Neuronal stem cell (in vitro differentiated cells): ENCODE measurements at regions not wholly inside any gene's neighbourhood (a gene's known extent, or its start where the extent isn't known, plus 50 kb on each side); places are given as distances from the start of the nearest gene placed in this dataset.

Experiments used
- DNase-seq: peaks from one replicate; pipeline ENCODE4 v3.0.0-alpha.2; 2013; ENCODE audit warnings: low spot score
- H2AFZ ChIP-seq: one replicate; pipeline ENCODE4 v1.6.1; 2013; ENCODE audit warnings: mild to moderate bottlenecking, low read length, inconsistent platforms
- H2AK5ac ChIP-seq: 2 replicates; pipeline ENCODE4 v1.6.1; 2013; ENCODE audit warnings: low read depth, mild to moderate bottlenecking, inconsistent platforms, low read length, moderate library complexity, mixed read lengths
- H2BK120ac ChIP-seq: 2 replicates; pipeline ENCODE4 v1.6.1; 2013; ENCODE audit warnings: low read depth, mild to moderate bottlenecking, inconsistent platforms, low read length, moderate library complexity, mixed read lengths
- H2BK12ac ChIP-seq: one replicate; pipeline ENCODE4 v1.6.1; 2013; ENCODE audit warnings: low read length, inconsistent platforms
- H2BK15ac ChIP-seq: 2 replicates; pipeline ENCODE4 v1.6.1; 2013; ENCODE audit warnings: mild to moderate bottlenecking, low read length, inconsistent platforms, mixed read lengths
- H2BK5ac ChIP-seq: one replicate; pipeline ENCODE4 v1.6.1; 2013; ENCODE audit warnings: inconsistent platforms, mild to moderate bottlenecking, low read length, moderate library complexity
- H3K14ac ChIP-seq: one replicate; pipeline ENCODE4 v1.6.1; 2013; ENCODE audit warnings: low read length, inconsistent platforms
- H3K18ac ChIP-seq: 2 replicates; pipeline ENCODE4 v1.6.1; 2013; ENCODE audit warnings: low read length, inconsistent platforms
- H3K23ac ChIP-seq: 2 replicates; pipeline ENCODE4 v1.6.1; 2013; ENCODE audit warnings: low read depth, mild to moderate bottlenecking, mixed read lengths, low read length, inconsistent platforms; ENCODE audit not compliant: poor library complexity
- H3K27ac ChIP-seq: replicated peaks from 3 replicates; pipeline ENCODE4 v1.5.1; 2013; ENCODE audit warnings: low read length, inconsistent platforms
- H3K27me3 ChIP-seq, 3 experiments: 2 replicates each; pipeline ENCODE4 v1.6.1; 2013; ENCODE audit warnings: low read length in 3 of 3, mild to moderate bottlenecking in 2 of 3, inconsistent platforms in 1 of 3, low read depth in 1 of 3, mixed read lengths in 1 of 3, moderate library complexity in 1 of 3; ENCODE audit not compliant: control insufficient read depth in 3 of 3, insufficient read depth in 3 of 3
- H3K36me3 ChIP-seq, 2 donors: replicated peaks in 1 of 2; 2 replicates each; pipeline ENCODE4 v1.6.1; 2013; ENCODE audit warnings: low read length in 2 of 2; ENCODE audit not compliant: control insufficient read depth in 2 of 2, insufficient read depth in 2 of 2
- H3K4ac ChIP-seq: 2 replicates; pipeline ENCODE4 v1.6.1; 2013; ENCODE audit warnings: inconsistent platforms, mild to moderate bottlenecking, low read length, moderate library complexity
- H3K4me1 ChIP-seq, 2 donors: 1 replicate in 1 of 2; 2 replicates in 1 of 2; pipeline ENCODE4 v1.6.1; 2013; ENCODE audit warnings: low read length in 2 of 2, low read depth in 1 of 2; ENCODE audit not compliant: control insufficient read depth in 2 of 2, insufficient read depth in 1 of 2
- H3K4me2 ChIP-seq: one replicate; pipeline ENCODE4 v1.6.1; 2013; ENCODE audit warnings: mild to moderate bottlenecking, low read length, inconsistent platforms; ENCODE audit not compliant: insufficient read depth, poor library complexity, severe bottlenecking
- H3K4me3 ChIP-seq, 2 donors: 2 replicates each; pipeline ENCODE4 v1.5.1; 2013; ENCODE audit warnings: low read length in 2 of 2, mild to moderate bottlenecking in 2 of 2, inconsistent platforms in 1 of 2, moderate library complexity in 1 of 2
- H3K79me1 ChIP-seq: one replicate; pipeline ENCODE4 v1.6.1; 2013; ENCODE audit warnings: low read depth, mild to moderate bottlenecking, inconsistent platforms, low read length, moderate library complexity
- H3K9ac ChIP-seq: one replicate; pipeline ENCODE4 v1.6.1; 2013; ENCODE audit warnings: mild to moderate bottlenecking, low read depth, low read length, inconsistent platforms; ENCODE audit not compliant: poor library complexity
- H3K9me3 ChIP-seq, 2 donors: replicated peaks in 1 of 2; 2 replicates each; pipeline versions ENCODE3 to v1.6.1; 2013; ENCODE audit warnings: low read length in 2 of 2, mild to moderate bottlenecking in 2 of 2, inconsistent platforms in 1 of 2, low read depth in 1 of 2, mixed read lengths in 1 of 2, moderate library complexity in 1 of 2; ENCODE audit not compliant: control insufficient read depth in 2 of 2, insufficient read depth in 1 of 2
- H4K8ac ChIP-seq: one replicate; pipeline ENCODE4 v1.6.1; 2013; ENCODE audit warnings: low read depth, mild to moderate bottlenecking, inconsistent platforms, low read length, moderate library complexity
- H4K91ac ChIP-seq: one replicate; pipeline ENCODE4 v1.6.1; 2013; ENCODE audit warnings: low read length, low read depth, mild to moderate bottlenecking, inconsistent platforms; ENCODE audit not compliant: poor library complexity
- WGBS, 2 donors: extraction: QIAGEN DNeasy Blood & Tissue Kit; methylation state at CpG; one replicate each; pipeline ENCODE4 v1.1.7; 2013; ENCODE audit warnings: missing lambda C conversion rate in 2 of 2, mixed read lengths in 1 of 2; ENCODE audit not compliant: insufficient read length in 2 of 2, insufficient replicate concordance in 1 of 2; ENCODE audit errors: extremely low coverage in 2 of 2; 5-methylcytosine and 5-hydroxymethylcytosine counted together

DNA sequence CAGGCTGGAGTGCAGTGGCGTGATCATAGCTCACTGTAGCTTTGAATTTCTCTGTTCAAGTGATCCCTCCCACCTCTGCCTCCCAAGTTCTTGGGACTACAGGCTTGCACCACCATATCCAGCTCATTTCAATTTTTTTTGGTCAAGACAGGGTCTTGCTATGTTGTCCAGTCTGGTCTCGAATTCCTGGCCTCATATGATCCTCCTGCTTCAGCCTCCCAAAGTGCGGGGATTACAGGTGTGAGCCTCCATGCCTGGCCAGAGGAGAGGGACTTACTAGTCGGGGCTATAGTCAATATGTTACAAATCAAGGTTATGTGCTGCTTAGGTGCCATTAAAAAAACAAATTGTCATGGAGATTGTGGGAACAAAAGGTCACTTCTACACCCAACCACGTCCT is 105.3 kb upstream of the GALNT17 start:
- Histone ChIP-seq H3K9ac (no peak overlapping the region), H4K91ac (no peak overlapping the region), H4K8ac (no peak overlapping the region), H3K14ac (no peak overlapping the region), H3K4me3 (no peak overlapping the region), H2BK15ac (no peak overlapping the region), H3K36me3 (no peaks in the 10 kb centered on the region), H3K4ac (no peak overlapping the region), H3K27ac (no peak overlapping the region), H3K79me1 (no peaks in the 10 kb centered on the region), H3K18ac (no peak overlapping the region), H2AK5ac (no peak overlapping the region), H2BK12ac (no peak overlapping the region), H2BK120ac (no peak overlapping the region), H3K4me2 (no peak overlapping the region), H3K4me1 (no peaks in the 10 kb centered on the region), H3K23ac (no peak overlapping the region), H2AFZ (no peak overlapping the region), H3K27me3 (no peaks in the 10 kb centered on the region), H2BK5ac (no peak overlapping the region), H3K9me3 (no peaks in the 10 kb centered on the region)
- DNase-seq, result no peak
- no CpG with 5 or more reads among the region's 5 CpGs for WGBS, 2 donors

DNA sequence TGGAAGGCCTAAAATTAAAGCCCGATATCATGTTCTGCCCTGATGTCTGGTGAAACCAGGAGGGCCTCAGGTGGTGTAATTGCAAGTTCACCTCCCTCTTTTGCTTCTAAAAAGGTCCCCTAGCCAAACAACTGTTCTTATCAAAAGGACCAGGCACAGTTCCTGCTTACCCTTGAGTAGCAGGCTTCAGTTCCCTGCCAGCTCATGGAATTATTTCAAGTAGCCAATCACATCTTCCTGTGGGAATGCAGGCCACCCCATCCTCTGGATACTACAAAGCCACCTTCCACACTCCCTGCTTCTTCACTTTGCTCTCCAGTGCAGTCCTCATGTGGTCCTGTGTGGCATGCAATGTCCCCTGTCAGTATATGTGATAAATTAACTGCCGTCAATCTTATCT is 97.7 kb upstream of the GALNT17 start:
- H3K23ac ChIP-seq, result no peak overlapping the region
- no peak overlapping the region for H3K14ac ChIP-seq
- H3K4me1 ChIP-seq, result peaks cover 0 to 2% of the 10 kb centered on the region in 2 donors
- H2BK15ac ChIP-seq, result no peak overlapping the region
- H2BK12ac ChIP-seq, result no peak overlapping the region
- no peak overlapping the region for H2BK5ac ChIP-seq
- no peak overlapping the region for H3K4me2 ChIP-seq
- H3K4me3 ChIP-seq, result no peak overlapping the region
- no peaks in the 10 kb centered on the region for H3K79me1 ChIP-seq
- no peak overlapping the region for H3K4ac ChIP-seq
- H3K27ac ChIP-seq, result no peak overlapping the region
- no peak overlapping the region for H4K91ac ChIP-seq
- no peak overlapping the region for H2BK120ac ChIP-seq
- no peak overlapping the region for H4K8ac ChIP-seq
- H2AK5ac ChIP-seq, result no peak overlapping the region
- no peak for DNase-seq
- no peaks in the 10 kb centered on the region for H3K36me3 ChIP-seq
- whole genome bisulfite sequencing, 2 donors, result no CpG with 5 or more reads among the region's 2 CpGs
- no peaks in the 10 kb centered on the region for H3K9me3 ChIP-seq
- no peak overlapping the region for H3K9ac ChIP-seq
- H3K27me3 ChIP-seq, result no peaks in the 10 kb centered on the region
- H2AFZ ChIP-seq, result no peak overlapping the region
- H3K18ac ChIP-seq, result no peak overlapping the region

- no peak overlapping the region for H2AK5ac ChIP-seq
- no peak overlapping the region for H3K4me3 ChIP-seq
- H3K4ac ChIP-seq, result no peak overlapping the region
- no peak overlapping the region for H2AFZ ChIP-seq
- H3K18ac ChIP-seq, result no peak overlapping the region
- H3K36me3 ChIP-seq, result no peaks in the 10 kb centered on the region
- no peak overlapping the region for H3K27ac ChIP-seq
- H4K8ac ChIP-seq, result no peak overlapping the region
- no peak overlapping the region for H3K9ac ChIP-seq
- no peak overlapping the region for H2BK5ac ChIP-seq
- H3K4me1 ChIP-seq, result no peaks in the 10 kb centered on the region
- no peaks in the 10 kb centered on the region for H3K79me1 ChIP-seq
- no peak overlapping the region for H3K14ac ChIP-seq
- DNase-seq, result no peak
- H3K4me2 ChIP-seq, result no peak overlapping the region
- no peak overlapping the region for H3K23ac ChIP-seq
- H3K27me3 ChIP-seq, result no peaks in the 10 kb centered on the region
- no peaks in the 10 kb centered on the region for H3K9me3 ChIP-seq
- H2BK120ac ChIP-seq, result no peak overlapping the region
- no peak overlapping the region for H2BK12ac ChIP-seq
- no CpG with 5 or more reads among the region's 5 CpGs for WGBS, 2 donors
- no peak overlapping the region for H2BK15ac ChIP-seq
- H4K91ac ChIP-seq, result no peak overlapping the region
Observed at GRCh38 chr7:71042591-71042990, 89.4 kb upstream of the GALNT17 start.

GRCh38 chr7:71050492-71050891 is 81.5 kb upstream of the GALNT17 start:
- peaks cover 5 to 11% of the 10 kb centered on the region in 2 donors for H3K9me3 ChIP-seq
- H3K36me3 ChIP-seq, result no peaks in the 10 kb centered on the region
- H3K23ac ChIP-seq, result no peak overlapping the region
- WGBS, 2 donors, result no CpG with 5 or more reads among the region's 1 CpG
- H3K27ac ChIP-seq, result no peak overlapping the region
- H2AK5ac ChIP-seq, result no peak overlapping the region
- no peak overlapping the region for H3K4me2 ChIP-seq
- H3K4me1 ChIP-seq, result no peaks in the 10 kb centered on the region
- no peak overlapping the region for H4K8ac ChIP-seq
- no peak overlapping the region for H3K14ac ChIP-seq
- H3K4ac ChIP-seq, result no peak overlapping the region
- no peak overlapping the region for H2BK15ac ChIP-seq
- no peak overlapping the region for H2BK5ac ChIP-seq
- no peaks in the 10 kb centered on the region for H3K79me1 ChIP-seq
- no peak for DNase-seq
- H3K4me3 ChIP-seq, result no peak overlapping the region
- no peak overlapping the region for H3K18ac ChIP-seq
- H2BK12ac ChIP-seq, result no peak overlapping the region
- no peak overlapping the region for H4K91ac ChIP-seq
- H3K27me3 ChIP-seq, result no peaks in the 10 kb centered on the region
- no peak overlapping the region for H3K9ac ChIP-seq
- no peak overlapping the region for H2AFZ ChIP-seq
- H2BK120ac ChIP-seq, result no peak overlapping the region
